ENCODE measurements at regions not wholly inside any gene's neighbourhood (a gene's known extent, or its start where the extent isn't known, plus 50 kb on each side); places are given as distances from the start of the nearest gene placed in this dataset.
A peak's percentile ranks its signal among the peaks of the same experiment; 100 is the strongest.

- 94 to 96% methylated on average over 20 of the region's 20 CpGs for WGBS, 2 donors
- no peak overlapping the region for H3K4me3 ChIP-seq
Measured at GRCh38 chr21:19246018-19246417, 842.4 kb upstream of the TMPRSS15 start.

GRCh38 chr21:19256934-19257660 lies 853.5 kb upstream of the TMPRSS15 start:
- 49 to 92% methylated on average over 4 of the region's 4 CpGs for WGBS, 2 donors
- no peak for ATAC-seq (ENCODE audit: low FRiP score in 2 of 2)
- H3K27me3 ChIP-seq: no peaks in the 10 kb centered on the region
- no peak for DNase-seq
- no peak overlapping the region for H3K27ac ChIP-seq
- H3K36me3 ChIP-seq: no peaks in the 10 kb centered on the region
- no peak for TF ChIP-seq EP300 (IDR thresholded peaks at IDR 0.05)
- TF ChIP-seq CTCF (IDR thresholded peaks at IDR 0.05): no peak
- no peak for TF ChIP-seq POLR2AphosphoS5 (IDR thresholded peaks at IDR 0.05)
- TF ChIP-seq POLR2A (IDR thresholded peaks at IDR 0.05): no peak
- H3K4me3 ChIP-seq: no peak overlapping the region
- no peaks in the 10 kb centered on the region for H3K4me1 ChIP-seq
- no peaks in the 10 kb centered on the region for H3K9me3 ChIP-seq

More at GRCh38 chr21:19246018-19246417, 842.4 kb upstream of the TMPRSS15 start:
- TF ChIP-seq EP300 (IDR thresholded peaks at IDR 0.05) (no peak), CTCF (IDR thresholded peaks at IDR 0.05) (no peak), POLR2A (IDR thresholded peaks at IDR 0.05) (no peak), POLR2AphosphoS5 (IDR thresholded peaks at IDR 0.05) (no peak)
- Histone ChIP-seq H3K36me3 (no peaks in the 10 kb centered on the region), H3K27me3 (no peaks in the 10 kb centered on the region), H3K9me3 (peaks cover 0 to 6% (median 0%) of the 10 kb centered on the region in 4 donors), H3K27ac (no peak overlapping the region), H3K4me1 (no peaks in the 10 kb centered on the region)
- ATAC-seq (ENCODE audit: low FRiP score in 2 of 2) (no peak), DNase-seq (peak in 1 of 2 donors; percentile 39)

GRCh38 chr21:19261731-19262376 lies 858.3 kb upstream of the TMPRSS15 start:
- no peak for ATAC-seq (ENCODE audit: low FRiP score in 2 of 2)
- H3K36me3 ChIP-seq: no peaks in the 10 kb centered on the region

GRCh38 chr21:19266636-19267035 lies 863.1 kb upstream of the TMPRSS15 start:
- no peaks in the 10 kb centered on the region for H3K9me3 ChIP-seq
- TF ChIP-seq POLR2A (IDR thresholded peaks at IDR 0.05) (no peak), POLR2AphosphoS5 (IDR thresholded peaks at IDR 0.05) (no peak), CTCF (IDR thresholded peaks at IDR 0.05) (no peak)
- no peaks in the 10 kb centered on the region for H3K4me1 ChIP-seq
- ATAC-seq (ENCODE audit: low FRiP score in 2 of 2): no peak
- DNase-seq: no peak
- H3K27ac ChIP-seq: no peak overlapping the region
- 65 to 72% methylated on average over 3 of the region's 3 CpGs for WGBS, 2 donors
- no peaks in the 10 kb centered on the region for H3K36me3 ChIP-seq
- no peaks in the 10 kb centered on the region for H3K27me3 ChIP-seq
- no peak overlapping the region for H3K4me3 ChIP-seq

More at GRCh38 chr21:19261731-19262376, 858.3 kb upstream of the TMPRSS15 start:
- no peak overlapping the region for H3K27ac ChIP-seq
- peak in 1 of 2 donors; percentile 3 for DNase-seq
- 80 to 91% methylated on average over 10 of the region's 10 CpGs for WGBS, 2 donors
- no peak overlapping the region for H3K4me3 ChIP-seq
- TF ChIP-seq CTCF (IDR thresholded peaks at IDR 0.05) (no peak), EP300 (IDR thresholded peaks at IDR 0.05) (no peak), POLR2AphosphoS5 (IDR thresholded peaks at IDR 0.05) (no peak), POLR2A (IDR thresholded peaks at IDR 0.05) (no peak)
- H3K27me3 ChIP-seq: no peaks in the 10 kb centered on the region
- no peaks in the 10 kb centered on the region for H3K4me1 ChIP-seq
- H3K9me3 ChIP-seq: no peaks in the 10 kb centered on the region
